ENCODE measurements at regions not wholly inside any gene's neighbourhood (a gene's known extent, or its start where the extent isn't known, plus 50 kb on each side); places are given as distances from the start of the nearest gene placed in this dataset.

GRCh38 chr1:199508653-199509052 lies 518.9 kb upstream of the NR5A2 start:
- TF ChIP-seq CTCF (IDR thresholded peaks at IDR 0.05) (no peak), POLR2A (IDR thresholded peaks at IDR 0.05) (no peak)

Data from Peyer's patch (tissue), 4 donors.